Hematopoietic multipotent progenitor cell treated with erythropoietin and hydrocortisone succinate and interleukin-3 and kit ligand, for 15 days (in vitro differentiated cells): ENCODE measurements at regions not wholly inside any gene's neighbourhood (a gene's known extent, or its start where the extent isn't known, plus 50 kb on each side); places are given as distances from the start of the nearest gene placed in this dataset.
"Not testable (repeated sequence)": the region's sequence is repeated elsewhere in the genome, so short reads cannot be mapped to it uniquely, and the experiment has no call there.

ENCODE experiments used
- DNase-seq: peaks from one replicate; pipeline ENCODE4 v3.0.0-alpha.2; 2015; ENCODE audit warnings: low spot score

DNA sequence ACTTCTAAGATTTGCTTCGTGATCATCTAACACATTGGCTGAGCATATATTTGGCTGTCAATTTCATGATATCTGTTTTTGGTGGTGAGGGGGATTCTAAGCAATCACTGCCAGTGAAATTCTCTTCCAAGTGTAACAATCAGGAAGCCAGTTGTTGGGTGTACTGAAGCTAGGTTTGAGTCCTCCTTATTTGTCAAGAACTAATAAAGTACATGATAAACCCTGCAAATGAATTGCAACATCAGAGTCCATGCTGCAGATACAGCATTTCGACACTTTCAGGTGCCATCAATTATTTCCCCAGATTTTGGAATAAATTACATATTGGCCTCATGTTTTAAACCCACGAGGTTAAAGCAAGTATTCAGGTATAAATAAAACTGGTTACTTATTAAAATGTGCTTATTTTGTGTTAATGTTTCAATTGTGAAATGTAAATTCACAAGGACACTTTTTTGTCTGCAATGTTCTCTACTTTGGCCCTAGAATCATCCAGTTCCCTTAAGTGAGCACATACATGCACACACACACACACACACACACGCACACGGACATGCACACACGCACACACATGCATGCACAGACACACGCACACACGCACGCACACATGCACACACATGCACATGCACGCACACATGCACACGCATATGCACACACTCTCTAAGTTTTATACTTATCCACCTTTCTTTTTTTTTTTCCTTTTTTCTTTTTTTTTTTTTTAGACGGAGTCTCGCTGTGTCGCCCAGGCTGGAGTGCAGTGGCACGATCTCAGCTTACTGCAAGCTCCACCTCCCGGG lies 510.2 kb upstream of the KLF6 start:
- no peak for DNase-seq

DNA sequence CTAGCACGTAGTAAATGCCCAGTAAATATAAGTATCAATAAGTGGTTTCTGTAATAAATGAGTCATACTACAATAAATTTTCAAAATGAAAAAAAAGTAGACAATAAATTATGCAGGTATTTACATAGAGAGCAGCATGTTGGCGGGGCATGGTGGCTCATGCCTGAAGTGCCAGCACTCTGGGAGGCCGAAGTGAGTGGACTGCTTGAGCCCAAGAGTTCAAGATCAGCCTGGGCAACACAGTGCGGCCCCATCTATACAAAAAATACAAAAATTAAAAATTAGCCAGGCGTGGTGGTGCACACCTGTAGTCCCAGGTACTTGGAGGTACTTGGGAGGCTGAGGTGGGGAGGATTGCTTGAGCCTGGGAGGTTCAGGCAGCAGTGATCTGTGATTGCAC lies 509.3 kb upstream of the KLF6 start:
- no peak for DNase-seq

DNA sequence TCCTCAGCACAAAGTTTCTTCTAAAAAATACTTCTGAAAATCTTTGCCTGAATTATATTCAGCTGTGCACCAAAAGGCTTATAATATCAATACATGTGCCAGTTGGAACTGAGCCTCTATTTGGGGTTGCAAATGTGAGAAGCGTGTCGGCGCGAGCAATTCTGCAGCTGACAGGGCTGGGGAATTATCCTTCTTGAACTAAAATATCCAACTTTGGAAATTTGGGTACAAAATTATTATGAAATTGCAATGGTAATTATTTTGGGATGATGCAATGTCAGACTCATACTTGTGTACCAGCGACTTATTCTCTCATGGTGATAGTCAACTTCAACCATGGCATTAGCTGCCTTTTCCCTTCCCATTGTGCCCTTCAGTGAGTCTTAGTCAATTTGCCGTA lies 507.0 kb upstream of the KLF6 start:
- no peak for DNase-seq

DNA sequence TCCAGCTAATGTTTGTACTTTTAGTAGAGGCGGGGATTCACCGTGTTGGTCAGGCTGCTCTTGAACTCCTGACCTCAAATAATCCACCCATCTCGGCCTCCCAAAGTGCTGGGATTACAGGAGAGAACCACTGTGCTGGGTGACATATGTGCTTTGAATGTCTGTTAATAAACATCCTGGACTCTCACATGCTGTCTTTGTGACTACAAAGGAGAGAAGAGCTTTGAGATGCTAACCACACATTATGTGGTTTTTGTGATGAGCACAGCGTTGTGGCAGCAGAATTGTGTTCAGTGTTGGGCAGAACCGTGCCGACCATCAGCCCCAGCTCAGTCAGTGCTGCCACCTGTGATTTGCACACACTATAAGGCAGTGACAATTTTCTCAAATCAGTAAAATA lies 500.1 kb upstream of the KLF6 start:
- DNase-seq, result no peak

DNA sequence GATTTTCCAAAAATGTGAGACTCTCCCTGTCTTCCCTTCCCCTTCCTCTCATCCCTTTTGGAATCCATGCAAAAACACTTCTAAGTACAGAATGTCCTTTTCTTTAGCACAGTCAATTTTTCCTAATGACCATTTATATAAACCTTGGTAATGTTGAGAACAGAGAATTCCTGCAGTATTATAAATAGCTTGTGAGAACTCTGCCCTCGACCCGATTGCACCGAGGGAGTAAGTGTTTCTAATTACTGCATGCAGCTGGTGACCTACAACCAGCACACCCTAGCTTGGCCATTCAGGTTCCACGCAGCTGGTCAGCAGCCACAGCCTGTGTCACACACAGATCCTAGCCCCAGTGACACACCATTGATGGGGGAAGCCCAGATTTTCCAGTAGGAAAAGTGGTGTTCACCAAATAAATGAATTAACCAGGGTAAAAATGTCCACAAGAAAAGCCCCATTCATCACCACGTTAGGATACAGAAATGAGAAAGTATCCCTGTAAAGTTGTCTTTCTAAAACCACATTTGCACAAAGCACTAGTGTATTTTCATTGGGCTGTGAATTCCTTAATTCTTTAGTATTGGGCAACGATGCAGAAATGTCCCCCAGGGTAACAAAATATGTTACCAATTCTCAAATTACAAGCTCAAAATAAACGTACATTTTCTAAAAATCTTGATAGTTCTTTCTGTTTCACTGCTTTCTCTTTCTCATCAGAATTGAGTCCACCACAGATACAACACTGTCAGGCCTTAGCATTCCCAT lies 499.0 kb upstream of the KLF6 start:
- no peak for DNase-seq

DNA sequence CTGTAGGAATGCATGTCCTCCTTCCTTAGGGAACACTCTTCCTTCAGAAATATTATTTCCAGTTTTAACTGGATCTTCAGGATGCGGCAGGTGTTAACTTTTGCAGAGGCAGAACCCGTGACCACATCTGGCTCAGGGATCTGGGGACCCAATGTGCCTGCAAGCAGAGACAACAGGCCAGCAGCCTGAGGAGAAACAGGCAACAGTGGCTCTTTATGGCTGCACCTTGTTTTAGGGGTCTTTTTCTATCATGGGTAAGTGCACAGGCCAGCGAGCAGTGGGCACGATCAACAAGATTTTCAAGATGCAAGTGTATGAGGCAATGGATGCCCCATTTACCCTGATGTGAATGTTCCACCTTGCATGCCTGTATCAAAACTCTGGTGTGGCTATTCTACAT lies 497.5 kb upstream of the KLF6 start:
- no peak for DNase-seq

DNA sequence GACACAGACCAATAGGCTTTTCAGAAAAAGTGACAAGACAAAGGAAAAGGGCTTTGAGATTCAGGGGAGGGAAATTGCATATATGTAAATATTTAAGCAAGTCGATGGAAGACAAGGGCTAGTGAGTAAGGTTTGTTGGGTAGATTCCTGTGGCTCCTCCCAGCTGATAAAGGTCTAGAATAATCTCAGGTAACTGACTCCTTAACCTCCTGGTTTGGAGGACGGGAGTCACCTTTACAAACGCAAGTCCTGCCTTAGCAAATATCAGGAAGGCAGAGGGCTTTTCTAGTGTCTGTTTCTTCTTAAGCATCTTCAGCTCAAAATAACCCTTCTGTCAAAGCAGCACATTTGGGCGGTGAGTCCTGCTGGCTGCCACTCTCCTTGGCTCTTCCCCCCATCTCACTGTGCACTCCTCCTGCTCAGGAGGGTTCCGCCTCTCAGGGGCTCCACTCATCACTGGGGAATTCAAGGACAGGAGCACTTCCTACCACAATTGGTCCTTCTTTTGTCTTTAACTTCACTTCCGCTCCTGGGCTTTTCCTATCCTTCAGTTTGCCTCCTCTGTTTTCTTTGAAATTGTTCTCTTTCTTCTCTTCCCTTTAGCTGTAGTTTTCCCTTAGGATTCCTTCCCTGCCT lies 496.3 kb upstream of the KLF6 start:
- no peak for DNase-seq

DNA sequence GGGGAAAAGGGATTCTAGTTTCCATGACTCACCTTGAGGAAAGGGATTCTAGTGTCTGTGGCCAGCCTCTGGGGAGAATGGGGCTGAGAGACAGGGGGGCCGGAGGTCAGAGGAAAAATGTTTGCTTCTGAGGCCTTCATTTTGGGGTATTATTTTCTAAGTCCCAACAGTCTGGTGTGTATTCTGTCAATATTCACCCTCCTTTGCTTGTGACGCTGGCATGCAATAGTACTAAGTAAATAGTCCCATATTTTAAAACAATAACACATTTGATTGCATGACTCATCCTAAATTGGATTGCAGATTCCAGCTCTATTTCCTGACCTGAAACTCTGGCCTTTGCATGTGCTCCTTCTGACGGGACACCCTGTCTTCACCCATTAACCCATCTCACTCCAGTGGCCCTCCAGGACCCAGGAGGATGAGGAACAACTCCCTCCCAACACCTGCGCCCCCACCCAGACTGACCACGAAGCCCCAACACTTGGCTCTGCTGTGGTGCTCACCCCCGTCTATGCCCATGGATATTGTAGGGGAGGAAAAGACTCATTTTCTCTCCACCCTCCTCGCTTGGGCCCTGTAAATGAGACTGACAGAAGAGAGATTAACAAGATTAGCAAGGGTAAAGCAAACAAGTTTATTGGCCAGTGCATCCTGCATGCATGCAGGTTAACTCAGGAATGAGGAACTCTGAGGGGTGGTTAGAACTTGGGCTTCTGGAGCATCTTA lies 495.6 kb upstream of the KLF6 start:
- no peak for DNase-seq

DNA sequence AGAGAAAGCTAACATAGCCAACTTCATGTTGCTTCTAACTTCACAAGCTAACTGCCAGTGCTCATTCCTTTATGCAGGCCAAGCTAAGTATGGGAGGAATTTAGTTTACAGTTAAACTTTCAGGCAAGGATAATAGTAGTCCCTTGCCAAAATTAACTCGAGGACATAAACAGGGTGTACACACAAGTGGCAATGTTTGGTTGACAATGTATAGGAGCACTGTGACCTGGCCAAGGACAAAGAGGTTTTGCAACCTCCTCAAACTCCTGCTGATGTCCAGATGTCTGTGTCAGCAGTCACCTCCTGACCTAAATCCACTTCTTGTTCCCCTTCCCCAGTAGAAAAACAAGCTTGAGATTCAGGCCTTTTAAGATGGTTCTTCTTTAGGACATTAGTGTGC lies 494.6 kb upstream of the KLF6 start:
- no peak for DNase-seq

DNA sequence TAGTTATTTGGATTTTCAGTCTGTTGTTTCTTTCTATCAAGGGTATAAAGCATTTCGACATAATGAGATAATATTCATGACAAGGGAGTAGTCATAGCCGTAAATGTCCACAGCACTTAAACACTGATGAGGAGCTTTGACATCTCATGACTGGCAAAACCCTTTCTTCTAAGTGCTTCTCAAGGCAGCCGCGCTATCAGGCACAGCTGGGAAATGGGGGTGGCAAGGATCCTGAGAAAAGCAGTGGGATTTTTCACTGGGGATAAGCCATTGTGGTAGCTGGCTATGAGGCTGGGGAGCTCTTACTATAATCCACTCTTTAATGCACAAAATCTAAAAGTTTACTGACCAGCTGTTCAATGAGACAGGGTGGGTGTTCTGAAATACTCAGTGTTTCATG lies 493.2 kb upstream of the KLF6 start:
- DNase-seq, result no peak

DNA sequence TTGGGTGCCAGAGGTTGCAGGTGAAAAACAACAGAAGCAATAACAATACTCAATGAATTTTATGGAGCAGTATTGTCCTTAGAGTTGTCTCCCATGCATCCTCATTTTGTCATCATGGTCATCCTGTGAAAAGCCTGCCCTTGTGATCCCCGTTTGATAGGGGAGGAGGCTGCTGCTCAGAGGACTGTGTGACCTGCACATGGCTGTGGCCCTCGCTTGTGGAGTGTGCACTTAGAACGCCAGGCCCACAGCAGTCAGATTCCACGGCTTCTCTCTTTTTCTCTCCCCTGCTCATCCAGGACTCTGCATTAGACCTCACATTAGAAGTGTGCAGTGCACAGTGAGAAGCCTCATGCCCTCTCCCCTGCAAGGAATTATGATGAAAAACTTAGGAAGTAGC lies 491.1 kb upstream of the KLF6 start:
- DNase-seq, result no peak

DNA sequence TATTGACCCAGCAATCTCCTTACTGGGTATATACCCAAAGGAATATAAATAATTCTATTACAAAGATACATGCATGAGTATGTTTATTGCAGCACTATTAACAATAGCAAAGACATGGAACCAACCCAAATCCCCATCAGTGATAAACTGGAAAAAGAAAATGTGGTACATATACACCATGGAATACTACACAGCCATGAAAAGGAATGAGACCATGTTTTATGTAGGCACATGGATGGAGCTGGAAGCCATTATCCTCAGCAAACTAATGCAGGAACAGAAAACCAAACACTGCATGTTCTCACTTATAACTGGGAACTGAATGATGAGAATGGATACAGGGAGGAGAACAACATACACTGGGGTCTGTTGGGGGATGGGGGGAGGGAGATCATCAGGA lies 489.7 kb upstream of the KLF6 start:
- DNase-seq, result not testable (repeated sequence)

DNA sequence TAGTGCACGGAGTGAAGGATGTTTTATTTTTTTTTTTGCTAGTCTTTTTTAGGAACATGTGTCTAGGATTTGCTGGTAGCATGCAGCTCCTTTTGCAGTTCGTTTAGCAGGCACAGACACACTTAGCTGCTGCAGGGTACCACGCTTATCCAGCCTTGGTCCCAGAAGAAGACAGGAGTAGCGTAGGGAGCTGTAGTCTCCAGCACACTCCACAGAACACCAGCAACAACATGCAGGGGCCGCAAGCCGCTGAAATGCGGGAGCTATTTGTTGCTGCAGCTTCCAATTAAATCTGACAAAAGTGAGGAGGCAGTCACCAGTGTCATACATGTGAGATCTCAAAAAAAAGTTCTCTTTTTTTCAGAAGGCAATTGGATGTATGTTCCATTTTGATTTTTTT lies 486.2 kb upstream of the KLF6 start:
- no peak for DNase-seq

DNA sequence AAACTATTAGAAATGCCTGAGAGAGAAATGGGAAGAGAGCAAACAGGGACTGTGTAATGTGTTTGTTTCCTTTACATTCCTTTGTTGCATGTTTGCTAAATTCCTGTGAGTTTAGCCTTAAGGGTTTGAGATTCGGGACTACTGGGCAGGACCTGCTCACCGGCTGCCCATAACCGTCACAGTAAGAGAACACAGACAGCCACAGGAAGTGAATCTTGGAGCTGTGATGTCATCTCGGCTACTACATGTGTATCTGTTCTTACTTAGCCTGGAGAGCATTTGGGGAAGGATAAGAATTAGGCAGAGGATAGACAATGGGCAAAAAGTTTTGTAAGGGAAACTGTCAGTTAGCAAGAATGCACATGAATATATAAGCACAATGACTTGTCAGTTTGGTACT lies 485.1 kb upstream of the KLF6 start:
- DNase-seq, result no peak

DNA sequence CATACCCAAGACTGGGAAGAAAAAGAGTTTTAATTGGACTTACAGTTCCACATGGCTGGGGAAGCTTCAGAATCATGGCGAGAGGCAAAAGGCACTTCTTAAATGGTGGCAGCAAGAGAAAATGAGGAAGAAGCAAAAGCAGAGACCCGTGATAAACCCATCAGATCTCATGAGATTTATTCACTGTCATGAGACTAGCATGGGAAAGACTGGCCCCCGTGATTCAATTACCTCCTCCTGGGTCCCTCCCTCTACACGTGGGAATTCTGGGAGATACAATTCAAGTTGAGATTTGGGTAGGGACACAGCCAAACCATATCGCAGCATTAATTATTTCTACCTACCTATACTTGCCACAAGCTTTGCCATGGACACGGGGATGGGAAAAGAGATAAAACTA lies 483.5 kb upstream of the KLF6 start:
- DNase-seq, result not testable (repeated sequence)

DNA sequence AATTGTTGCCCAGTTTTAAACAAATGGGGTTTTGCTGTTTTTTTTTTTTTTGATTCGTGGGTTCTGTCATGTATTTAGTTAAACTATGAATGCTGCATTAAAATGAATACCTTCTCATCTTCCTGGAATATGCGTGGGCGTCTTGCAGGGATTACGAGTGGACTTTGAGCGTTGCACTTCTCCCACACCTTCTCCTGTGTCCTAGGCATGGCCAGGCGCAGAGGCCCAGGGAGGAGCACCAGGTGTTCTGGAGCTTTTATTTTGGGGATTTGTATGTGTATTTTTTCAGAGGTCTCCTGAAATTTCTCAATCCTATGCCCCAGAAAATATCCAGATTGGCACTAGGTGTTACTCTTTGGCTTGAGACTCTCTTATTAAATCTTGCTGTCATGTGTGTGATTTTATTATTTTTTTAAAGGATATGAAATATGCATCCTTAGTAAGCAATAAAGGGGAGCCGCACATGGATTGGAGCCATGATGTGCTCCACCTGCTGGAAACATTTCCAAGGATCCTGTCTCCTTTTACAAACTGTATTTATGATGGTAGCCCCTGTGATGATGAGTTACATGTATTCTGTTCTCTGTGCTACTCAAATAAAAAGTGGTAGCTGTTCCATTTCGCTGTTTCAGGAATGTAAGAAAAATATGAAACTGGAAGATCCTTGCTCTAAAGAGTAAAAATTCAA lies 482.2 kb upstream of the KLF6 start:
- no peak for DNase-seq

DNA sequence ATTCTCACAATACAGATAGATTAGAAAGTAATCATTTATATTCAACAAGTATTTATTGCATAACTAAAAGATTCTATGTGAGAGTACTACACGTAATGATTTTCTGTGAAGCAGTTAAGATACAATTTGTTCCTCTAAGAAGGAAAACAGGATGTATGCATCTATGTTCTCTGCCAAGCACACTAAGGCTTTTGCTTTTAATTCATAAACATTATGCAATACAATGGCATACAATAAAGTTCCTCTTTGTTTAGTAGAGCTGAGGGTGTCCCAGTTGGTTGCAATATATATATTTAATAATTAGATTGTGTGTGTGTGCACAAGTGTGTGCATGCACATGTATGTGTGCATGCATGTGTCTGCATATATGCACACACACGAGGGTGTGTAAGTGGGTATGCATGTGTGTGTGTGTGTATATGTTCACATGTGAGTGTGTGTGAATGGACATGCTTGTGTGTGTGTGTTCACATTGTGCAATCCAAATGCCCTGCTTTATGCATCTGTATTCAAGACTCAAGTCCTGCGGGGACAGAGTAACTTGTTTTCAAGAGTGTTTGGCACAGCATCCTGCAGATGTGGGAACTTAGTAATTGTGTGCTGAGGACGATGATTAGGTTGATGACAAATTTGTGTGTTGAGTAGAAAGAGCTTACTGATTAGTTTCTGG lies 481.5 kb upstream of the KLF6 start:
- DNase-seq, result no peak

DNA sequence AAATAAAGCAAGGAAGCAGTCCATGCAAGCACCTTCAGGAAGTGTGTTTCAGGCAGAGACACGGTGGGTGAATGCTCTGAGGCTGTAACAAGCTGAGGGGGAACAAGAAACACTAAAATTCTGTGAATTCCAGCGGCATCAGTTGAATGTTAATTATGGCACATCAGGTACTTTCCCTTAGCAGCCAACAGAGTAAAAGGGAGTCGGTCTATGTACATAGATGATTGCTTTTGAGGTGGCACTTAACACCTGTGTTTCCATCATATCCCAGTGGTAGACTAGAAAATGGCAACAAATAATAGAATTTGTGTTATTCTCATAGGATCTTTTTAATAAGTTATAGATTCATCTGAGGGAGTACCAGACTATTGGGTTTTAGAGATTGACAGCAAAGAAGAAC lies 481.0 kb upstream of the KLF6 start:
- DNase-seq, result no peak

DNA sequence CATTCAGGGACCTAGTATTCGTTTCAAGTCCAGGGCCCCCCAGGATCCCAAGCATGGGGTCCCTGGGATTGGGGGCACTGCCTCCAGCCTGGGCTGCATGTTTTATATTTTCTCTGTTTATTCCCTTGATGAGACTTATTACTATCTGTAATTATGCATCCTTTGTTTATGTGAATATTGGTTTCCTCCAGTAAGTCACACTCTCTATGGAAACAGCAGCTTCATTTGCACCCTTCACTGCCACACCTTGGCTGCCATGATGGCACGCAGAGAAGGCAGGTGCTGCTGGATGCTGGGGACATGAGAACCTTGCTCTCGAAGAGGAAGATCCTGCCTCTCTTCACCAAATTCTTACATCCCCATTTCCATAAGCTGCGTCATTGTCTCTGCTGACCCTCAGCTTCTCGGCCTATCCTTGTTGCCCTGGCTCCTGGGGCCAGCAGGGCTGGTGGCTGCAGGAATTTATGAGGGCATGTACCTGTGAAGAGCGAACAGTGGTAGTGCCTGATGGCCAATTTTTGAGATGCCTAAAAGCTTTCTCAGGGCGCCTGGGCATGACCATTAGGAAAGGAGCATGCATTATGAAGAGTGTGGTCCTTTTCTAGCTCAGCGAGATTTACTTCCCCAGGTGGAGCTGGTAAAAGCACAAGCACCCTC lies 479.3 kb upstream of the KLF6 start:
- no peak for DNase-seq

DNA sequence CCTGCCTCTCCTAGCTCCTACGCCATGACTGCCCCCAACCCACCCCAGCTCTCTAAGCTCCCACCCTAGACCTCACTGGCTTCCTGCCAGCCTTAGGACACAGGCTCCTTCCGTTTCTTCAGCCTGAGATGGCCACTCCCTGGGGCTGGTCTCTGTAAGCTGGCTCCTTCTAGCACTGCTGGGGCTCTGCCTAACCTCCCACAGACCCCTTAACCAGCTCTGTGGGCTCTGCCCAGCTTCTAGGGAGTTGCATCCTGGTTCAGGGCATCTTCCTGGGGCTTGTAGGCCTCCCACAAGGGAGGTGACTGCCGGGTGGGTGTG lies 478.6 kb upstream of the KLF6 start:
- no peak for DNase-seq
